Bronchial epithelial cell (primary cell): ENCODE measurements at regions not wholly inside any gene's neighbourhood (a gene's known extent, or its start where the extent isn't known, plus 50 kb on each side); places are given as distances from the start of the nearest gene placed in this dataset.

Experiments used
- DNase-seq: peaks from one replicate; pipeline ENCODE4 v3.0.0-alpha.2; 2010; ENCODE audit warnings: low read depth
- FAIRE-seq: peaks from 2 replicates; lab custom pipeline; 2011; peaks lifted over from hg19 to GRCh38; lab: Jason Lieb, UNC
- H3K27me3 ChIP-seq: 2 replicates; pipeline ENCODE4 v1.5.1; 2011; ENCODE audit warnings: low read length; ENCODE audit not compliant: control insufficient read depth, insufficient read depth
- H3K36me3 ChIP-seq: 2 replicates; pipeline ENCODE4 v1.5.1; 2011; ENCODE audit warnings: low read length; ENCODE audit not compliant: control insufficient read depth, insufficient read depth
- H3K4me3 ChIP-seq: 2 replicates; pipeline ENCODE4 v1.5.1; 2011; ENCODE audit warnings: mild to moderate bottlenecking, low read depth, low read length, control low read depth
- TF ChIP-seq, protein P1 (sequence below): IDR thresholded peaks from 2 replicates; pipeline ENCODE4 v1.5.1; 2011; ENCODE audit warnings: mild to moderate bottlenecking, moderate library complexity, low read length, control low read depth, inconsistent platforms; ENCODE audit not compliant: insufficient read depth, severe bottlenecking

DNA sequence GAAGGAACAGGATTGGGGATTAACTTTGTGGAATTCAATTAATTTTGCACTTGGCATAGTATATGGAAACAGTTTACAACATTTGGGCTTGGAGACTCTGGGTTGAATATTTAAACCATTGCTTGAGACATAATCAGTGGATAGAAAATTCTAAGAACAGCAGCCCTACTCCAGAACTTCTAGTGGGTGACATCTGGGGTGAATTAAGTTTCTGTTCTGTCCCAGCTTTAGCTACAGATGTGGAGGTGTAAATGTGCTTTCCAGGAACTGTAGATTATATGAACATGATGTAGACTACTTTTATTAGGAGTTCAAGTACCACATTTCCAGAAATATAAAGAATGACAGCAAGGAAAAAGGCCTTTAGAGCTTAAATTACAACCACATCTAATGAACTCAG, 51.9 kb upstream of the SKAP2 start:
- DNase-seq, result no peak
- H3K36me3 ChIP-seq, result no peaks in the 10 kb centered on the region
- H3K27me3 ChIP-seq, result no peaks in the 10 kb centered on the region
- FAIRE-seq, result no peak
- TF ChIP-seq, protein P1, sequence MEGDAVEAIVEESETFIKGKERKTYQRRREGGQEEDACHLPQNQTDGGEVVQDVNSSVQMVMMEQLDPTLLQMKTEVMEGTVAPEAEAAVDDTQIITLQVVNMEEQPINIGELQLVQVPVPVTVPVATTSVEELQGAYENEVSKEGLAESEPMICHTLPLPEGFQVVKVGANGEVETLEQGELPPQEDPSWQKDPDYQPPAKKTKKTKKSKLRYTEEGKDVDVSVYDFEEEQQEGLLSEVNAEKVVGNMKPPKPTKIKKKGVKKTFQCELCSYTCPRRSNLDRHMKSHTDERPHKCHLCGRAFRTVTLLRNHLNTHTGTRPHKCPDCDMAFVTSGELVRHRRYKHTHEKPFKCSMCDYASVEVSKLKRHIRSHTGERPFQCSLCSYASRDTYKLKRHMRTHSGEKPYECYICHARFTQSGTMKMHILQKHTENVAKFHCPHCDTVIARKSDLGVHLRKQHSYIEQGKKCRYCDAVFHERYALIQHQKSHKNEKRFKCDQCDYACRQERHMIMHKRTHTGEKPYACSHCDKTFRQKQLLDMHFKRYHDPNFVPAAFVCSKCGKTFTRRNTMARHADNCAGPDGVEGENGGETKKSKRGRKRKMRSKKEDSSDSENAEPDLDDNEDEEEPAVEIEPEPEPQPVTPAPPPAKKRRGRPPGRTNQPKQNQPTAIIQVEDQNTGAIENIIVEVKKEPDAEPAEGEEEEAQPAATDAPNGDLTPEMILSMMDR, result no peak
- H3K4me3 ChIP-seq, result no peak overlapping the region
